HTR-8/SVneo (cell line): ENCODE measurements at regions not wholly inside any gene's neighbourhood (a gene's known extent, or its start where the extent isn't known, plus 50 kb on each side); places are given as distances from the start of the nearest gene placed in this dataset.

ENCODE experiments used
- DNase-seq: peaks from one replicate; pipeline ENCODE4 v3.0.0; 2011; ENCODE audit warnings: low spot score, mixed read lengths; ENCODE audit not compliant: insufficient read length
- FAIRE-seq: peaks from 2 replicates; lab custom pipeline; 2011; peaks lifted over from hg19 to GRCh38; lab: Jason Lieb, UNC

GRCh38 chr12:98296462-98297079, 218.8 kb upstream of the TMPO start:
- DNase-seq (no peak), FAIRE-seq (no peak)

GRCh38 chr12:98297538-98297937, 217.9 kb upstream of the TMPO start:
- FAIRE-seq, result no peak
- no peak for DNase-seq

GRCh38 chr12:98308141-98308540, 207.2 kb upstream of the TMPO start:
- DNase-seq (no peak), FAIRE-seq (no peak)

- FAIRE-seq (no peak), DNase-seq (no peak)
Measured at GRCh38 chr12:98317939-98318899, 197.2 kb upstream of the TMPO start.

GRCh38 chr12:98319716-98320425, 195.5 kb upstream of the TMPO start:
- FAIRE-seq (no peak), DNase-seq (no peak)

GRCh38 chr12:98325003-98325402, 190.4 kb upstream of the TMPO start:
- no peak for FAIRE-seq

GRCh38 chr12:98328467-98328866, 186.9 kb upstream of the TMPO start:
- DNase-seq (no peak), FAIRE-seq (no peak)

More at GRCh38 chr12:98325003-98325402, 190.4 kb upstream of the TMPO start:
- no peak for DNase-seq

- no peak for DNase-seq
- FAIRE-seq, result no peak
Measured at GRCh38 chr12:98329589-98329988, 185.8 kb upstream of the TMPO start.

GRCh38 chr12:98332642-98333041, 182.7 kb upstream of the TMPO start:
- DNase-seq, result no peak
- FAIRE-seq, result no peak

- DNase-seq (no peak), FAIRE-seq (no peak)
Measured at GRCh38 chr12:98334768-98335167, 180.6 kb upstream of the TMPO start.

- DNase-seq, result no peak
- no peak for FAIRE-seq
Measured at GRCh38 chr12:98341026-98341425, 174.4 kb upstream of the TMPO start.

- no peak for FAIRE-seq
Measured at GRCh38 chr12:98341732-98342131, 173.7 kb upstream of the TMPO start.

GRCh38 chr12:98343002-98343567, 172.3 kb upstream of the TMPO start:
- no peak for FAIRE-seq
- DNase-seq, result no peak

More at GRCh38 chr12:98341732-98342131, 173.7 kb upstream of the TMPO start:
- DNase-seq, result no peak

GRCh38 chr12:98344046-98344930, 171.1 kb upstream of the TMPO start:
- no peak for DNase-seq
- no peak for FAIRE-seq

- DNase-seq, result no peak
- FAIRE-seq, result no peak
Measured at GRCh38 chr12:98345308-98345876, 170.0 kb upstream of the TMPO start.

GRCh38 chr12:98351089-98351488, 164.3 kb upstream of the TMPO start:
- FAIRE-seq (no peak), DNase-seq (no peak)

- FAIRE-seq (no peak), DNase-seq (no peak)
Measured at GRCh38 chr12:98351784-98352183, 163.6 kb upstream of the TMPO start.

- no peak for FAIRE-seq
- DNase-seq, result peak; percentile 58
Measured at GRCh38 chr12:98352218-98352811, 163.1 kb upstream of the TMPO start.

- DNase-seq (peak; percentile 6), FAIRE-seq (no peak)
Measured at GRCh38 chr12:98352835-98353234, 162.6 kb upstream of the TMPO start.
